Mesenchymal stem cell (in vitro differentiated cells and primary cell): ENCODE measurements at regions not wholly inside any gene's neighbourhood (a gene's known extent, or its start where the extent isn't known, plus 50 kb on each side); places are given as distances from the start of the nearest gene placed in this dataset.

Source experiments
- DNase-seq: peaks from one replicate; pipeline ENCODE4 v3.0.0-alpha.2; 2013
- H2AFZ ChIP-seq: one replicate; pipeline ENCODE4 v1.6.1; 2013; ENCODE audit warnings: low read depth, mild to moderate bottlenecking, control low read depth, inconsistent platforms, low read length, moderate library complexity
- H2AK5ac ChIP-seq: 2 replicates; pipeline ENCODE4 v1.6.1; 2013; ENCODE audit warnings: low read length, moderate library complexity, mild to moderate bottlenecking, inconsistent platforms; ENCODE audit not compliant: severe bottlenecking
- H2BK120ac ChIP-seq: one replicate; pipeline ENCODE4 v1.6.1; 2013; ENCODE audit warnings: low read depth, mild to moderate bottlenecking, inconsistent platforms, low read length, moderate library complexity
- H2BK12ac ChIP-seq, 2 experiments: one replicate each; pipeline ENCODE4 v1.6.1; 2013; ENCODE audit warnings: inconsistent platforms in 2 of 2, low read length in 2 of 2, mild to moderate bottlenecking in 2 of 2, moderate library complexity in 2 of 2, control low read depth in 1 of 2
- H2BK15ac ChIP-seq: one replicate; pipeline ENCODE4 v1.6.1; 2013; ENCODE audit warnings: mild to moderate bottlenecking, low read depth, inconsistent platforms; ENCODE audit not compliant: poor library complexity, severe bottlenecking
- H2BK5ac ChIP-seq: 2 replicates; pipeline ENCODE4 v1.6.1; 2013; ENCODE audit warnings: low read depth, mild to moderate bottlenecking, low read length, control low read depth, inconsistent platforms; ENCODE audit not compliant: poor library complexity, severe bottlenecking
- H3K14ac ChIP-seq, 2 experiments: one replicate each; pipeline ENCODE4 v1.6.1; 2013; ENCODE audit warnings: inconsistent platforms in 2 of 2, low read length in 2 of 2, control low read depth in 1 of 2, mild to moderate bottlenecking in 1 of 2, moderate library complexity in 1 of 2
- H3K18ac ChIP-seq, 2 experiments: one replicate each; pipeline ENCODE4 v1.6.1; 2013; ENCODE audit warnings: inconsistent platforms in 2 of 2, low read length in 2 of 2, control low read depth in 1 of 2, low read depth in 1 of 2, mild to moderate bottlenecking in 1 of 2
- H3K23ac ChIP-seq, 2 experiments: one replicate each; pipeline ENCODE4 v1.6.1; 2013; ENCODE audit warnings: inconsistent platforms in 2 of 2, low read length in 2 of 2, mild to moderate bottlenecking in 2 of 2, moderate library complexity in 2 of 2, control low read depth in 1 of 2
- H3K27ac ChIP-seq: 2 replicates; pipeline ENCODE4 v1.5.1; 2013; ENCODE audit warnings: mild to moderate bottlenecking, moderate library complexity, low read length, control low read depth, inconsistent platforms; ENCODE audit not compliant: poor library complexity, severe bottlenecking
- H3K27me3 ChIP-seq, 2 experiments: 2 replicates each; pipeline versions ENCODE4 v1.6.1 to v1.7.0; 2013; ENCODE audit warnings: low read length in 2 of 2, mild to moderate bottlenecking in 2 of 2, moderate library complexity in 2 of 2, control low read depth in 1 of 2, inconsistent platforms in 1 of 2; ENCODE audit not compliant: control insufficient read depth in 1 of 2, insufficient read depth in 1 of 2
- H3K36me3 ChIP-seq, 2 experiments: 2 replicates each; pipeline versions ENCODE4 v1.6.1 to v1.7.0; 2013; ENCODE audit warnings: low read length in 2 of 2, control low read depth in 1 of 2, inconsistent platforms in 1 of 2, low read depth in 1 of 2, mild to moderate bottlenecking in 1 of 2; ENCODE audit not compliant: insufficient read depth in 2 of 2, control insufficient read depth in 1 of 2
- H3K4ac ChIP-seq, 2 experiments: one replicate each; pipeline ENCODE4 v1.6.1; 2013; ENCODE audit warnings: inconsistent platforms in 2 of 2, low read length in 2 of 2, mild to moderate bottlenecking in 2 of 2, moderate library complexity in 2 of 2, control low read depth in 1 of 2, low read depth in 1 of 2
- H3K4me1 ChIP-seq: 2 replicates; pipeline ENCODE4 v1.6.1; 2013; ENCODE audit warnings: low read depth, low read length, control low read depth; ENCODE audit not compliant: control insufficient read depth, insufficient read depth
- H3K4me2 ChIP-seq: 2 replicates; pipeline ENCODE4 v1.6.1; 2013; ENCODE audit warnings: low read length, mild to moderate bottlenecking, inconsistent platforms; ENCODE audit not compliant: poor library complexity, severe bottlenecking
- H3K4me3 ChIP-seq, 2 experiments: 2 replicates each; pipeline versions ENCODE4 v1.5.1 to v1.7.0; 2013; ENCODE audit warnings: low read length in 2 of 2, mild to moderate bottlenecking in 2 of 2, control low read depth in 1 of 2, low read depth in 1 of 2; ENCODE audit not compliant: insufficient read depth in 1 of 2
- H3K79me1 ChIP-seq: replicated peaks from 2 replicates; pipeline ENCODE4 v1.6.1; 2013; ENCODE audit warnings: mild to moderate bottlenecking, control low read depth, low read length, inconsistent platforms; ENCODE audit not compliant: poor library complexity, severe bottlenecking
- H3K9ac ChIP-seq: 2 replicates; pipeline ENCODE4 v1.7.0; 2013; ENCODE audit warnings: mild to moderate bottlenecking, low read length, moderate library complexity
- H3K9me3 ChIP-seq: 2 replicates; pipeline ENCODE4 v1.7.0; 2013; ENCODE audit warnings: mild to moderate bottlenecking, low read length; ENCODE audit not compliant: control insufficient read depth
- H4K8ac ChIP-seq: one replicate; pipeline ENCODE4 v1.6.1; 2013; ENCODE audit warnings: inconsistent platforms, mild to moderate bottlenecking, low read length, moderate library complexity
- H4K91ac ChIP-seq: one replicate; pipeline ENCODE4 v1.6.1; 2013; ENCODE audit warnings: mild to moderate bottlenecking, low read length, inconsistent platforms
- WGBS: methylation state at CpG from one replicate; pipeline ENCODE4 v1.1.7; 2013; ENCODE audit warnings: mixed read lengths; 5-methylcytosine and 5-hydroxymethylcytosine counted together

DNA sequence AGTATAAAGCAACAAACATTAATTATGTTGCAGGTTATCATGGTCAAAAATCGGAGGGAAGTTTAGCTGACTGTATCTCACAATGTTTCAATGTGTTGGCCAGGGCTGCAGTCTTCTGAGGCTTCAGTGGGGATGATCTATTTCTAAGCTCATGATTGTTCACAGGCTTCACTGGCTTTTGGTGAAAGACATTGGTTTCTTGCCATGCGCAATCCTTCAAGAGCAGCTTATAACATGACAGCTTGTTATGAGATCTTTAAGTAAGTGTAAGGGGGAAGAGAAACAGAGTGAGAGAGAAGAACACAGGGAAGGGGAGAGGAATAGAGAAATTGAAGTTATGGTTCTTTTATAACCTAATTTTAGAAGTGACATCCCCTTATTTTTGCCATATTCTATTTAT, 385.9 kb upstream of the CHD1 start:
- Histone ChIP-seq H3K79me1 (no peaks in the 10 kb centered on the region), H3K18ac (no peak overlapping the region), H3K4me3 (no peak overlapping the region), H3K27me3 (no peaks in the 10 kb centered on the region), H3K9ac (no peak overlapping the region), H3K4me2 (no peak overlapping the region), H3K27ac (no peak overlapping the region), H2AFZ (no peak overlapping the region), H3K14ac (no peak overlapping the region), H3K36me3 (no peaks in the 10 kb centered on the region), H3K9me3 (no peaks in the 10 kb centered on the region), H3K23ac (no peak overlapping the region), H4K91ac (no peak overlapping the region), H2BK15ac (no peak overlapping the region), H2AK5ac (no peak overlapping the region), H2BK12ac (no peak overlapping the region), H4K8ac (no peak overlapping the region), H2BK5ac (no peak overlapping the region), H3K4me1 (no peaks in the 10 kb centered on the region), H3K4ac (no peak overlapping the region), H2BK120ac (no peak overlapping the region)
- DNase-seq = no peak
- WGBS = 89% methylated on average over 2 of the region's 2 CpGs

DNA sequence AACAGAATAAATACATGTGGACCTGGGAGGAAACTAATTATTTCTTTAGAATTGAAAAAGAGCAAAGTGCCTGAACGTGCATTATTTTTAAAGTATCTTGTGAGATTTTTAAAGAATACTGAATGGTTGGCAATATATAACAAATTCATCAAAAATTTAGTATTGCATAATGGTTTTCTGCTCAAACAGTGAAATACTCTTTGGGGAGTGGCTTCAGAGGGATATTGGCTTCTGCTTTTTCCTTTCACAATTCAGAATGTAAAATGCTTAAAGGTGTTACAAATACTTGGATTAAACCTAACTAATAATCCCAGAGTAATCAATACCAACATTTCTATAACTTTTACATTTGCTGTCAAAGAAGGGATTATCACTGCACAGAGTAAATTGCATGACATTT, 379.3 kb upstream of the CHD1 start:
- H2BK12ac ChIP-seq = no peak overlapping the region
- H3K4me2 ChIP-seq = no peak overlapping the region
- H3K9me3 ChIP-seq = no peaks in the 10 kb centered on the region
- H4K8ac ChIP-seq = no peak overlapping the region
- no peak overlapping the region for H2BK15ac ChIP-seq
- H2BK120ac ChIP-seq = no peak overlapping the region
- no peak overlapping the region for H3K18ac ChIP-seq
- H3K14ac ChIP-seq = no peak overlapping the region
- H4K91ac ChIP-seq = no peak overlapping the region
- DNase-seq = no peak
- H3K4me1 ChIP-seq = no peaks in the 10 kb centered on the region
- H3K36me3 ChIP-seq = no peaks in the 10 kb centered on the region
- H3K23ac ChIP-seq = no peak overlapping the region
- H2AK5ac ChIP-seq = no peak overlapping the region
- no peak overlapping the region for H2BK5ac ChIP-seq
- WGBS = no CpG with 5 or more reads among the region's 1 CpG
- no peak overlapping the region for H3K27ac ChIP-seq
- H3K27me3 ChIP-seq = no peaks in the 10 kb centered on the region
- no peak overlapping the region for H3K4me3 ChIP-seq
- no peak overlapping the region for H3K9ac ChIP-seq
- no peaks in the 10 kb centered on the region for H3K79me1 ChIP-seq
- no peak overlapping the region for H3K4ac ChIP-seq
- H2AFZ ChIP-seq = no peak overlapping the region

DNA sequence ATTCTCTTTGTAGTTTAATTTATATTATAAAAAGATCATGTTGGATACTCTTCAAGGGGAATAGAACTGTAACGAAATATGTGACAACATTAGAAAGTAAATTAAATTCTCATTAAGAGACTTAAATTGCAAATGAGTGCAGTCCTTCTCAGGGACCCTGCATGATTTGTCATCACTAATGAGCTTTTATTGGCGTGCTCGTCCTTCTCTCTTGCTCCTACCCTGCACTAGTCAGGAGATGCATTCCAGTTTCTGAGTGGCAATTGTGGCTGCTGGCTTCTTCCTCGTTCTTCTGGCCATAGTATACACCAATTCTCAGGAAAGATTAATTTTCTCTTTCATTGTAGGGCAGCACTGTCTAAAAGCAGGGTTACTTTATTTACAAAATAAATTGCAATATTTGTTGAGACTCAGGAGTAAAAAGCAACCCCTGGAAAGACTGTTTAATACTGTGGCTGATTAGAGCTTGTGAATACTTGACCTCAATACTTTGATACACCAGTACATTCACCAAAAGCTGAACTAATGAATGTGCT, 376.3 kb upstream of the CHD1 start:
- H3K79me1 ChIP-seq = no peaks in the 10 kb centered on the region
- H3K27ac ChIP-seq = no peak overlapping the region
- H3K36me3 ChIP-seq = no peaks in the 10 kb centered on the region
- no peak overlapping the region for H2BK5ac ChIP-seq
- no peak overlapping the region for H4K8ac ChIP-seq
- no peak overlapping the region for H2BK12ac ChIP-seq
- H3K9ac ChIP-seq = no peak overlapping the region
- no peak overlapping the region for H3K14ac ChIP-seq
- H2AK5ac ChIP-seq = no peak overlapping the region
- DNase-seq = no peak
- no peak overlapping the region for H3K4me3 ChIP-seq
- no peak overlapping the region for H3K4me2 ChIP-seq
- H4K91ac ChIP-seq = no peak overlapping the region
- H2AFZ ChIP-seq = no peak overlapping the region
- H3K4ac ChIP-seq = no peak overlapping the region
- peaks cover 3% of the 10 kb centered on the region for H3K9me3 ChIP-seq
- WGBS = 66% methylated on average over 3 of the region's 4 CpGs
- H3K27me3 ChIP-seq = no peaks in the 10 kb centered on the region
- H3K4me1 ChIP-seq = no peaks in the 10 kb centered on the region
- no peak overlapping the region for H3K18ac ChIP-seq
- no peak overlapping the region for H2BK15ac ChIP-seq
- H3K23ac ChIP-seq = no peak overlapping the region
- no peak overlapping the region for H2BK120ac ChIP-seq

DNA sequence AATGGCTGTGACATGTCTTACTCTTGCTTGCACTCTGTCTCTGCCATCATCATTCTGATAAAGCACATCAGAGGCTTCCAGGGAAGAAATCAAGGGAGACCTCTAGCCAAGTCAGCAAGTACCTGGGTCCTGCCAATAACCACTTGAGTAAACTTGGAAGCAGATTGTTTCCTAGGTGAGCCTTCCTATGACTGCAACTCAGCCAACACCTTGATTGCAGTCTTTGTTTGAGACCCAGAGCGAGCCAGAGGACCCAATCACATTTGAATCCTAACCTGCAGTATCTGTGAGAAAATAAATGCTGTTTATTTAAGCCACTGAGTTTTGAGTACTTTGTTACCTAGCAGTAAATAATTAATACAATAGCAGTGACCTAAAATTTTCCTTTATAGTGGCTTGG, 356.8 kb upstream of the CHD1 start:
- H4K8ac ChIP-seq = no peak overlapping the region
- H3K4me1 ChIP-seq = no peaks in the 10 kb centered on the region
- H2AFZ ChIP-seq = no peak overlapping the region
- no peak for DNase-seq
- H2BK12ac ChIP-seq = no peak overlapping the region
- no peak overlapping the region for H3K4ac ChIP-seq
- H3K79me1 ChIP-seq = no peaks in the 10 kb centered on the region
- no peak overlapping the region for H2AK5ac ChIP-seq
- H3K18ac ChIP-seq = no peak overlapping the region
- no peak overlapping the region for H3K27ac ChIP-seq
- H2BK5ac ChIP-seq = no peak overlapping the region
- no peak overlapping the region for H2BK15ac ChIP-seq
- no peak overlapping the region for H3K23ac ChIP-seq
- no CpG with 5 or more reads among the region's 1 CpG for WGBS
- no peak overlapping the region for H3K14ac ChIP-seq
- no peak overlapping the region for H3K4me2 ChIP-seq
- H3K27me3 ChIP-seq = no peaks in the 10 kb centered on the region
- no peak overlapping the region for H2BK120ac ChIP-seq
- no peaks in the 10 kb centered on the region for H3K9me3 ChIP-seq
- no peak overlapping the region for H3K9ac ChIP-seq
- H3K4me3 ChIP-seq = no peak overlapping the region
- no peaks in the 10 kb centered on the region for H3K36me3 ChIP-seq
- no peak overlapping the region for H4K91ac ChIP-seq
